ENCODE measurements at regions not wholly inside any gene's neighbourhood (a gene's known extent, or its start where the extent isn't known, plus 50 kb on each side); places are given as distances from the start of the nearest gene placed in this dataset.

GRCh38 chr6:33952016-33952415 lies 148.2 kb upstream of the MLN start:
- H4K91ac ChIP-seq (ENCODE audit: insufficient read length, low read depth, low read length): no peak overlapping the region
- Mint-ChIP-seq H3K4me1 (peaks cover 29 to 42% of the 10 kb centered on the region in 2 experiments), H3K36me3 (ENCODE audit: insufficient read depth in 1 of 3, low read depth in 3 of 3) (no peaks in the 10 kb centered on the region), H3K27ac (no peak overlapping the region), H3K27me3 (ENCODE audit: low read depth) (peaks cover 5% of the 10 kb centered on the region), H3K4me3 (no peak overlapping the region), H3K9me3 (no peaks in the 10 kb centered on the region)
- H3K18ac ChIP-seq (ENCODE audit: insufficient read length, low read depth, low read length): no peak overlapping the region
- no peak overlapping the region for H2BK12ac ChIP-seq (ENCODE audit: insufficient read length, low read depth, low read length)
- no peak overlapping the region for H3K4me2 ChIP-seq (ENCODE audit: insufficient read depth, insufficient read length, low read length)
- H3K4ac ChIP-seq (ENCODE audit: low read depth, low read length): no peak overlapping the region
- no peak overlapping the region for H2AK5ac ChIP-seq (ENCODE audit: insufficient read length, low read length)
- no peak overlapping the region for H2BK20ac ChIP-seq (ENCODE audit: low read depth, low read length, poor library complexity, severe bottlenecking)
- H2BK5ac ChIP-seq (ENCODE audit: insufficient read length, low read length): no peak overlapping the region
- no peak overlapping the region for H4K5ac ChIP-seq (ENCODE audit: insufficient read length, low read depth, low read length)
- H3K79me1 ChIP-seq (ENCODE audit: insufficient read depth, low read depth, low read length, poor library complexity, severe bottlenecking): no peaks in the 10 kb centered on the region
- H3K23ac ChIP-seq (ENCODE audit: insufficient read length, low read depth, low read length): no peak overlapping the region
- H3K4me1 ChIP-seq (ENCODE audit: insufficient read depth, low read length): peaks cover 5% of the 10 kb centered on the region; the same call in 1 of the 2 replicates
- no peaks in the 10 kb centered on the region for H3K9me3 ChIP-seq (ENCODE audit: control insufficient read depth, low read depth, low read length)
- H3K27me3 ChIP-seq (ENCODE audit: insufficient read depth, low read length): no peaks in the 10 kb centered on the region; the same call in 1 of the 2 replicates
- H4K8ac ChIP-seq (replicated peaks; ENCODE audit: insufficient read length, low read depth, low read length): no peak overlapping the region
- no peak overlapping the region for H2AFZ ChIP-seq (ENCODE audit: low read length)
- no peak overlapping the region for H2BK15ac ChIP-seq (ENCODE audit: low read depth, low read length)
- H3K56ac ChIP-seq (ENCODE audit: insufficient read length, low read depth, low read length): no peak overlapping the region
- DNase-seq: no peak
- no peak overlapping the region for H2BK120ac ChIP-seq (ENCODE audit: low read depth, low read length, poor library complexity, severe bottlenecking)
- H3K79me2 ChIP-seq (ENCODE audit: insufficient read depth, low read length): no peaks in the 10 kb centered on the region
- H4K20me1 ChIP-seq (ENCODE audit: control insufficient read depth, insufficient read depth, insufficient read length): peaks cover 2% of the 10 kb centered on the region
- TF ChIP-seq CTCF (conservative IDR thresholded peaks at IDR 0.05): no peak
- H3K23me2 ChIP-seq (ENCODE audit: insufficient read length, low read depth, low read length, poor library complexity, severe bottlenecking): no peaks in the 10 kb centered on the region
- no peak overlapping the region for H3K14ac ChIP-seq (ENCODE audit: insufficient read depth, low read length)
- no peak overlapping the region for H3T11ph ChIP-seq (ENCODE audit: low read length)
- H3K27ac ChIP-seq (ENCODE audit: insufficient read length, low read depth, low read length): no peak overlapping the region
- no peak overlapping the region for H3K9ac ChIP-seq (ENCODE audit: extremely low read depth, insufficient read length, low read length)
- no CpG with 5 or more reads among the region's 4 CpGs for WGBS (ENCODE audit: extremely low coverage, insufficient read length, low lambda C conversion rate)

Measured in H9 (cell line).